HFF-Myc (cell line): ENCODE measurements at regions not wholly inside any gene's neighbourhood (a gene's known extent, or its start where the extent isn't known, plus 50 kb on each side); places are given as distances from the start of the nearest gene placed in this dataset.

ENCODE experiments used
- DNase-seq: peaks from one replicate; pipeline ENCODE4 v3.0.0-alpha.2; 2011; ENCODE audit warnings: low read depth; ENCODE audit errors: extremely low read depth
- H3K4me3 ChIP-seq: replicated peaks from 2 replicates; pipeline ENCODE4 v1.5.1; 2011; ENCODE audit warnings: low read depth, mild to moderate bottlenecking, control low read depth, low read length
- TF ChIP-seq, protein P1 (sequence below): IDR thresholded peaks from 2 replicates; pipeline ENCODE4 v1.5.1; 2012; ENCODE audit warnings: mild to moderate bottlenecking, low read depth, low read length, control low read depth; ENCODE audit errors: missing control alignments

DNA sequence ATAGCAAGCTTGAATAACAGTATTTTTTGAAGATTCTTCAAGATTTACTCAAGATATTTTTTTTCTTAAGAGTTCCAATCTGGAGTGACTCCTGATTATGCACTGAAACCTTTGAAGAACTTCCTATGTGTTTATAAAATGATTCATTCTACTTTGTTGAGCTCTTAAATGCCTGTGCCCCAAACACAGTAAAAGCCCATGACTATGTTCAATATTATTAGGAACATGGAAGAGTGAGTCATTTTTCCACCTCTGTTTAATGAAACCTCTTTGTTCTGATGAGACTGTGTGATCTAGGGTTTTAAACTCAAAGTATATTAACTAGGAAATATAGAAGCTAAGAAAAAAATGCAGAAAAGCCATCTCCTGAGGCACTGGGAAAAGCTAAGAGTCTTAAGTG is 415.0 kb upstream of the FBXO33 start:
- TF ChIP-seq, protein P1, sequence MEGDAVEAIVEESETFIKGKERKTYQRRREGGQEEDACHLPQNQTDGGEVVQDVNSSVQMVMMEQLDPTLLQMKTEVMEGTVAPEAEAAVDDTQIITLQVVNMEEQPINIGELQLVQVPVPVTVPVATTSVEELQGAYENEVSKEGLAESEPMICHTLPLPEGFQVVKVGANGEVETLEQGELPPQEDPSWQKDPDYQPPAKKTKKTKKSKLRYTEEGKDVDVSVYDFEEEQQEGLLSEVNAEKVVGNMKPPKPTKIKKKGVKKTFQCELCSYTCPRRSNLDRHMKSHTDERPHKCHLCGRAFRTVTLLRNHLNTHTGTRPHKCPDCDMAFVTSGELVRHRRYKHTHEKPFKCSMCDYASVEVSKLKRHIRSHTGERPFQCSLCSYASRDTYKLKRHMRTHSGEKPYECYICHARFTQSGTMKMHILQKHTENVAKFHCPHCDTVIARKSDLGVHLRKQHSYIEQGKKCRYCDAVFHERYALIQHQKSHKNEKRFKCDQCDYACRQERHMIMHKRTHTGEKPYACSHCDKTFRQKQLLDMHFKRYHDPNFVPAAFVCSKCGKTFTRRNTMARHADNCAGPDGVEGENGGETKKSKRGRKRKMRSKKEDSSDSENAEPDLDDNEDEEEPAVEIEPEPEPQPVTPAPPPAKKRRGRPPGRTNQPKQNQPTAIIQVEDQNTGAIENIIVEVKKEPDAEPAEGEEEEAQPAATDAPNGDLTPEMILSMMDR: no peak
- H3K4me3 ChIP-seq: no peak overlapping the region
- no peak for DNase-seq

- no peak for DNase-seq
- H3K4me3 ChIP-seq: no peak overlapping the region
- TF ChIP-seq, protein P1: no peak
Observed at GRCh38 chr14:39843881-39844280, 411.6 kb upstream of the FBXO33 start.

DNA sequence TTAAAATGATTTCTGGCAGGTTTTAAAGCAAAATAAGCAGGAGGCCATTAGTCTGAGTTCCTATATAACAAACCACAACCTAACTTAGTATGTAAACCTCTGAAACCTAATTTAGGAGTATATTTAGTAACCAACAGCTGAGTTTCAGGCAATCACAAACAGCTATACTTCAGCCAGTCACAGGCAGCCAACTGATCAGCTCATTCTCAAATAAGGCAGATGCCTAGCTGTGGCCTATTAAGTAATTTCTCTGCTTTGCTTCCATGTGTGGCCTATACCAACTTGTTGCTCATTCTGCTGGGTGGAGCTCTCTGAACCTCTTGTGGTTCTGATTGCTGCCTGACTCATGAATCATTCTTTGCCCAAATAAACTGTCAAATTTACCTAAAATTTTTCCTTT is 408.9 kb upstream of the FBXO33 start:
- TF ChIP-seq, protein P1: no peak
- no peak for DNase-seq

DNA sequence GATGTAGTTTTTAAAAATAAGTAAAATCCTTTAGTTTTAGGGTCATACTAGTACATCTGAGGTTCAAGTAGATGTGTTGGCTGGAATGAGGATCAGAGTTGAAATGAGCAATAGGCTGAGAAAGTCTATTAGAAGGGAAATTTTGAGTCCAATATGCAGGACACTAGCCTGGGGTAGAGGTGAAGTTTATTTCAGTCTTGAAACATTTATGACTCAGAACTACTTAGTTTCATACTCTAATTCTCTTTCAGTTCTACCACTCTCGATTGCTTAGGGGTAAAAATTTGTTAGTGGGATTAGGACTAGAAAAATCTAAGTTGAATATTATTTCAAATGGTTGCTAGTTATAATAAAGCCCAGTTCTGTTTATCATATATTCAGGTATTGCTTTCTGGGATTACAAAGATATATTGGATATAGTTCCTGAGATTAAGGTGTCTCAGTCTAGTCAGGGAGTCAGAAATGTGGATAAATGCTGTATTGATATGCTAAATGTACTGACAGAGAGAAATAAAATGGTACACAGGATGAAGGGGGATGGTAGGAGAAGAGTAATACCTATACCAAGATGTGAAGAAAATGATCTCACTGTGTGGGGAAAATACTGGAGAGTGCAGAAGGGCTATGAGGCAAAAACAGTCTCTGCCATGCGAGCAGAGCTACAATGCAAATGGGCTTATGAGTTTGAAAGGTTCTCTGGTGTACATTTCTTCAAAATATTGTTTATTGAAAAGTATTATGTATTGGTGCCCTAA is 395.8 kb upstream of the FBXO33 start:
- TF ChIP-seq, protein P1: no peak
- no peak overlapping the region for H3K4me3 ChIP-seq
- no peak for DNase-seq

More for the DNA sequence above, 408.9 kb upstream of the FBXO33 start:
- no peak overlapping the region for H3K4me3 ChIP-seq

- DNase-seq: no peak
- H3K4me3 ChIP-seq: no peak overlapping the region
- TF ChIP-seq, protein P1: no peak
Observed at GRCh38 chr14:39812532-39813320, 380.5 kb upstream of the FBXO33 start.

DNA sequence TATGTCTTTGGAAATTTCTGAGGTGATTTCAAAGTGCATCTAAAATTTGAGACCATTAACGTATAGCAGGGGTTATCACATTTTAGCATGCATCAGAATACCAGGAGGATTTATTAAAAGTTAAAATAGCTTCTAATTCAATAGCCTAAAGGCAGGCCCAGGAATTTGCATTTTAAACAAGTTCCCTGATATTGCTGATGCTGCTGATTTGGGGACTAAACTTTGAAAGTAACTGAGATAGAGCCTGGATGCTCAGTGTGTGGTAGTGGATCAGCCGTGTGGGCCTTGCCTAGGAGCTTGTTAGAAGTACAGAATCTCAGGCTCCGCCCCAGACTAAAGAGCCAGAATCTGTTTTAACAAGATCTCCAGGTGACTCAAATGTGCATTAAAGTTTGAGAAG is 375.0 kb upstream of the FBXO33 start:
- DNase-seq: no peak
- TF ChIP-seq, protein P1: no peak
- H3K4me3 ChIP-seq: no peak overlapping the region
